Neural cell (in vitro differentiated cells): ENCODE measurements at regions not wholly inside any gene's neighbourhood (a gene's known extent, or its start where the extent isn't known, plus 50 kb on each side); places are given as distances from the start of the nearest gene placed in this dataset.

ENCODE experiments used
- H2AFZ ChIP-seq: fragments of 200-600, 300-800 bp; sonication (generic), shearing (Covaris generic); 2 replicates; pipeline ENCODE4 v1.6.0; 2014; ENCODE audit warnings: low read depth, mild to moderate bottlenecking, antibody characterized with exemption, low read length, moderate library complexity
- H3F3A ChIP-seq: fragments of 200-600 bp; shearing (Covaris generic); 2 replicates; pipeline ENCODE4 v1.6.1; 2016; ENCODE audit warnings: mild to moderate bottlenecking, moderate library complexity, mixed read lengths, antibody characterized with exemption, low read length; ENCODE audit not compliant: insufficient read depth, poor library complexity, severe bottlenecking
- H3K27ac ChIP-seq: fragments of 200-600, 300-800 bp; sonication (generic), shearing (Covaris generic); 2 replicates; pipeline ENCODE4 v1.5.1; 2014; ENCODE audit warnings: mild to moderate bottlenecking, low read length, moderate library complexity
- H3K27me3 ChIP-seq: fragments of 300-800, 200-600 bp; sonication (generic), shearing (Covaris generic); 2 replicates; pipeline ENCODE4 v1.6.0; 2014; ENCODE audit warnings: mild to moderate bottlenecking, low read depth, low read length, moderate library complexity; ENCODE audit not compliant: insufficient read depth
- H3K36me3 ChIP-seq: fragments of 300-800, 200-600 bp; sonication (generic), shearing (Covaris generic); 2 replicates; pipeline ENCODE4 v1.5.1; 2014; ENCODE audit warnings: mild to moderate bottlenecking, antibody characterized with exemption, low read length, moderate library complexity; ENCODE audit not compliant: insufficient read depth
- H3K4me2 ChIP-seq: fragments of 300-800, 200-600 bp; sonication (generic), shearing (Covaris generic); 2 replicates; pipeline ENCODE4 v1.6.0; 2014; ENCODE audit warnings: mild to moderate bottlenecking, low read length
- H3K4me3 ChIP-seq: fragments of 300-800, 200-600 bp; sonication (generic), shearing (Covaris generic); 2 replicates; pipeline ENCODE4 v1.5.1; 2014; ENCODE audit warnings: mild to moderate bottlenecking, low read length, moderate library complexity
- H3K79me2 ChIP-seq: fragments of 200-600 bp; shearing (Covaris generic); replicated peaks from 2 replicates; pipeline ENCODE4 v1.6.0; 2014; ENCODE audit warnings: mild to moderate bottlenecking, low read length, moderate library complexity; ENCODE audit not compliant: insufficient read depth
- H3K9ac ChIP-seq: fragments of 300-800, 200-600 bp; sonication (generic), shearing (Covaris generic); 2 replicates; pipeline ENCODE4 v1.6.1; 2016; ENCODE audit warnings: mild to moderate bottlenecking, low read length, mixed read lengths
- H3K9me2 ChIP-seq: fragments of 200-600 bp; shearing (Covaris generic); 2 replicates; pipeline ENCODE4 v1.6.1; 2016; ENCODE audit warnings: mild to moderate bottlenecking, low read length, mixed read lengths; ENCODE audit not compliant: insufficient read depth
- H3K9me3 ChIP-seq: fragments of 200-600, 300-800 bp; sonication (generic), shearing (Covaris generic); 2 replicates; pipeline ENCODE4 v1.6.1; 2016; ENCODE audit warnings: mild to moderate bottlenecking, mixed run types, low read length, moderate library complexity, mixed read lengths
- H4K20me1 ChIP-seq: fragments of 200-600 bp; shearing (Covaris generic); 2 replicates; pipeline ENCODE4 v1.6.1; 2016; ENCODE audit warnings: mild to moderate bottlenecking, mixed run types; ENCODE audit not compliant: insufficient read depth
- CTCF ChIP-seq: fragments of 450-650 bp; IDR thresholded peaks from 2 replicates; pipeline ENCODE4 v1.5.1; 2014; ENCODE audit warnings: antibody characterized with exemption, mild to moderate bottlenecking, moderate library complexity; ENCODE audit not compliant: poor library complexity, severe bottlenecking
- EP300 ChIP-seq: fragments of 450-650 bp; conservative IDR thresholded peaks from 2 replicates; pipeline ENCODE4 v1.6.1; 2014; ENCODE audit warnings: antibody characterized with exemption, mild to moderate bottlenecking, moderate library complexity; ENCODE audit not compliant: poor library complexity, severe bottlenecking
- EZH2 ChIP-seq: fragments of 200-600, 300-800 bp; shearing (Covaris generic), sonication (generic); IDR thresholded peaks from 2 replicates; pipeline ENCODE4 v1.6.1; 2014; ENCODE audit warnings: antibody characterized with exemption, low read length, borderline replicate concordance, mild to moderate bottlenecking; ENCODE audit not compliant: insufficient read depth, poor library complexity, severe bottlenecking
- MXI1 ChIP-seq: fragments of 450-650 bp; conservative IDR thresholded peaks from 2 replicates; pipeline ENCODE4 v1.6.1; 2014; ENCODE audit warnings: antibody characterized with exemption, mild to moderate bottlenecking; ENCODE audit not compliant: poor library complexity, severe bottlenecking
- POLR2AphosphoS5 ChIP-seq: IDR thresholded peaks from 2 replicates; pipeline ENCODE4 v1.6.1; 2012
- RAD21 ChIP-seq: fragments of 450-650 bp; conservative IDR thresholded peaks from 2 replicates; pipeline ENCODE4 v1.6.1; 2014; ENCODE audit warnings: antibody characterized with exemption, mild to moderate bottlenecking, moderate library complexity
- REST ChIP-seq: IDR thresholded peaks from 2 replicates; pipeline ENCODE4 v1.6.1; 2012; ENCODE audit warnings: borderline replicate concordance
- SMC3 ChIP-seq: fragments of 450-650 bp; conservative IDR thresholded peaks from 2 replicates; pipeline ENCODE4 v1.6.1; 2014; ENCODE audit warnings: antibody characterized with exemption, mild to moderate bottlenecking, moderate library complexity; ENCODE audit not compliant: poor library complexity
- TAF1 ChIP-seq: IDR thresholded peaks from 2 replicates; pipeline ENCODE4 v1.6.1; 2012; ENCODE audit warnings: low read depth

- H2AFZ ChIP-seq: no peak overlapping the region
- no peak overlapping the region for H3K27ac ChIP-seq
- H3K4me3 ChIP-seq: no peak overlapping the region
- H3K79me2 ChIP-seq: no peaks in the 10 kb centered on the region
- H3K9me3 ChIP-seq: no peaks in the 10 kb centered on the region
- no peaks in the 10 kb centered on the region for H3K27me3 ChIP-seq
- no peak overlapping the region for H3K4me2 ChIP-seq
- no peaks in the 10 kb centered on the region for H3K9me2 ChIP-seq
- H4K20me1 ChIP-seq: no peaks in the 10 kb centered on the region
- no peaks in the 10 kb centered on the region for H3K36me3 ChIP-seq
- no peak for TF ChIP-seq RAD21
- TF ChIP-seq MXI1: no peak
- H3F3A ChIP-seq: no peaks in the 10 kb centered on the region
- no peak overlapping the region for H3K9ac ChIP-seq
Observed at GRCh38 chr3:13141991-13142412, 68.8 kb upstream of the IQSEC1 start.

GRCh38 chr3:13141183-13141582 is 68.0 kb upstream of the IQSEC1 start:
- Histone ChIP-seq H3K9me2 (no peaks in the 10 kb centered on the region), H3K4me2 (no peak overlapping the region), H3K79me2 (no peaks in the 10 kb centered on the region), H3K9me3 (no peaks in the 10 kb centered on the region), H3K27ac (no peak overlapping the region), H3K36me3 (no peaks in the 10 kb centered on the region), H3K4me3 (no peak overlapping the region), H2AFZ (no peak overlapping the region), H3K27me3 (no peaks in the 10 kb centered on the region), H3F3A (no peaks in the 10 kb centered on the region), H4K20me1 (no peaks in the 10 kb centered on the region), H3K9ac (no peak overlapping the region)
- TF ChIP-seq EP300 (no peak), POLR2AphosphoS5 (no peak), REST (no peak), CTCF (no peak), MXI1 (no peak), TAF1 (no peak), SMC3 (no peak)

- Histone ChIP-seq H3K36me3 (no peaks in the 10 kb centered on the region), H3K27me3 (no peaks in the 10 kb centered on the region), H3K9me2 (no peaks in the 10 kb centered on the region), H3K9me3 (no peaks in the 10 kb centered on the region), H3K79me2 (no peaks in the 10 kb centered on the region), H2AFZ (no peak overlapping the region), H3K27ac (no peak overlapping the region), H3K4me3 (no peak overlapping the region), H4K20me1 (no peaks in the 10 kb centered on the region), H3K9ac (no peak overlapping the region), H3K4me2 (no peak overlapping the region), H3F3A (no peaks in the 10 kb centered on the region)
- no peak for TF ChIP-seq TAF1
- no peak for TF ChIP-seq CTCF
- no peak for TF ChIP-seq REST
- no peak for TF ChIP-seq EZH2
- no peak for TF ChIP-seq SMC3
Observed at GRCh38 chr3:13140596-13140995, 67.4 kb upstream of the IQSEC1 start.
